IgD-negative memory B cell (primary cell): ENCODE measurements at regions not wholly inside any gene's neighbourhood (a gene's known extent, or its start where the extent isn't known, plus 50 kb on each side); places are given as distances from the start of the nearest gene placed in this dataset.

ENCODE experiments used
- H3K27ac Mint-ChIP-seq, 3 donors: one replicate each; pipeline ENCODE4 v1.8.0; 2020 to 2022; ENCODE audit warnings: mild to moderate bottlenecking in 3 of 3, mixed read lengths in 3 of 3, moderate library complexity in 1 of 3
- H3K27me3 Mint-ChIP-seq: one replicate; pipeline ENCODE4 v1.8.0; 2021; ENCODE audit warnings: mixed read lengths
- H3K36me3 Mint-ChIP-seq: one replicate; pipeline ENCODE4 v1.8.0; 2020; ENCODE audit warnings: mild to moderate bottlenecking, mixed read lengths
- H3K4me1 Mint-ChIP-seq, 3 donors: one replicate each; pipeline ENCODE4 v1.8.0; 2020 to 2022; ENCODE audit warnings: mixed read lengths in 3 of 3, mild to moderate bottlenecking in 1 of 3
- H3K4me3 Mint-ChIP-seq, 4 donors: one replicate each; pipeline ENCODE4 v1.8.0; 2020 to 2022; ENCODE audit warnings: mild to moderate bottlenecking in 4 of 4, mixed read lengths in 4 of 4, moderate library complexity in 3 of 4
- H3K9me3 Mint-ChIP-seq, 3 donors: one replicate each; pipeline ENCODE4 v1.8.0; 2020 to 2021; ENCODE audit warnings: mixed read lengths in 3 of 3, mild to moderate bottlenecking in 1 of 3

- Mint-ChIP-seq H3K4me1 (no peaks in the 10 kb centered on the region), H3K27ac (no peak overlapping the region), H3K36me3 (no peaks in the 10 kb centered on the region), H3K9me3 (peaks cover 0 to 9% (median 0%) of the 10 kb centered on the region in 3 donors), H3K4me3 (no peak overlapping the region), H3K27me3 (peaks cover 1% of the 10 kb centered on the region)
Measured at GRCh38 chr16:13554005-13554404, 365.9 kb upstream of the ERCC4 start.

- Mint-ChIP-seq H3K27ac (no peak overlapping the region), H3K27me3 (peaks cover 1% of the 10 kb centered on the region), H3K9me3 (peaks cover 0 to 9% (median 0%) of the 10 kb centered on the region in 3 donors), H3K4me3 (no peak overlapping the region), H3K36me3 (no peaks in the 10 kb centered on the region), H3K4me1 (no peaks in the 10 kb centered on the region)
Measured at GRCh38 chr16:13554643-13555042, 365.3 kb upstream of the ERCC4 start.

- Mint-ChIP-seq H3K9me3 (peaks cover 0 to 5% (median 0%) of the 10 kb centered on the region in 3 donors), H3K27me3 (peaks cover 1% of the 10 kb centered on the region), H3K36me3 (no peaks in the 10 kb centered on the region), H3K4me3 (no peak overlapping the region), H3K4me1 (no peaks in the 10 kb centered on the region), H3K27ac (no peak overlapping the region)
Measured at GRCh38 chr16:13557418-13557817, 362.5 kb upstream of the ERCC4 start.

GRCh38 chr16:13558752-13559151 lies 361.2 kb upstream of the ERCC4 start:
- Mint-ChIP-seq H3K27me3 (peaks cover 1% of the 10 kb centered on the region), H3K9me3 (peaks cover 0 to 3% (median 0%) of the 10 kb centered on the region in 3 donors), H3K36me3 (no peaks in the 10 kb centered on the region), H3K4me1 (no peaks in the 10 kb centered on the region), H3K27ac (no peak overlapping the region), H3K4me3 (no peak overlapping the region)

GRCh38 chr16:13559624-13560023 lies 360.3 kb upstream of the ERCC4 start:
- H3K9me3 Mint-ChIP-seq = peaks cover 0 to 3% (median 0%) of the 10 kb centered on the region in 3 donors
- no peaks in the 10 kb centered on the region for H3K4me1 Mint-ChIP-seq
- peaks cover 1% of the 10 kb centered on the region for H3K27me3 Mint-ChIP-seq
- H3K4me3 Mint-ChIP-seq = no peak overlapping the region
- no peaks in the 10 kb centered on the region for H3K36me3 Mint-ChIP-seq
- H3K27ac Mint-ChIP-seq = no peak overlapping the region

GRCh38 chr16:13560151-13560550 lies 359.8 kb upstream of the ERCC4 start:
- Mint-ChIP-seq H3K27ac (no peak overlapping the region), H3K27me3 (peaks cover 1% of the 10 kb centered on the region), H3K4me3 (no peak overlapping the region), H3K4me1 (no peaks in the 10 kb centered on the region), H3K36me3 (no peaks in the 10 kb centered on the region), H3K9me3 (peaks cover 0 to 3% (median 0%) of the 10 kb centered on the region in 3 donors)

- H3K4me1 Mint-ChIP-seq = no peaks in the 10 kb centered on the region
- no peaks in the 10 kb centered on the region for H3K9me3 Mint-ChIP-seq
- no peak overlapping the region for H3K27ac Mint-ChIP-seq
- H3K36me3 Mint-ChIP-seq = no peaks in the 10 kb centered on the region
- H3K4me3 Mint-ChIP-seq = no peak overlapping the region
- H3K27me3 Mint-ChIP-seq = no peaks in the 10 kb centered on the region
Measured at GRCh38 chr16:13561291-13562070, 358.5 kb upstream of the ERCC4 start.

- Mint-ChIP-seq H3K27me3 (no peaks in the 10 kb centered on the region), H3K4me3 (no peak overlapping the region), H3K4me1 (peaks cover 0 to 2% (median 0%) of the 10 kb centered on the region in 3 donors), H3K9me3 (no peaks in the 10 kb centered on the region), H3K36me3 (no peaks in the 10 kb centered on the region), H3K27ac (no peak overlapping the region)
Measured at GRCh38 chr16:13568803-13569202, 351.2 kb upstream of the ERCC4 start.

GRCh38 chr16:13569986-13570385 lies 350.0 kb upstream of the ERCC4 start:
- Mint-ChIP-seq H3K36me3 (no peaks in the 10 kb centered on the region), H3K4me1 (peaks cover 0 to 2% (median 0%) of the 10 kb centered on the region in 3 donors), H3K27me3 (no peaks in the 10 kb centered on the region)

GRCh38 chr16:13571036-13571435 lies 348.9 kb upstream of the ERCC4 start:
- Mint-ChIP-seq H3K36me3 (no peaks in the 10 kb centered on the region), H3K27me3 (peaks cover 1% of the 10 kb centered on the region), H3K4me1 (peaks cover 0 to 2% (median 0%) of the 10 kb centered on the region in 3 donors), H3K4me3 (no peak overlapping the region), H3K9me3 (peaks cover 0 to 4% (median 2%) of the 10 kb centered on the region in 3 donors), H3K27ac (no peak overlapping the region)

More at GRCh38 chr16:13569986-13570385, 350.0 kb upstream of the ERCC4 start:
- H3K27ac Mint-ChIP-seq = no peak overlapping the region
- peaks cover 0 to under 1% (median 0%) of the 10 kb centered on the region in 3 donors for H3K9me3 Mint-ChIP-seq
- no peak overlapping the region for H3K4me3 Mint-ChIP-seq

- H3K27me3 Mint-ChIP-seq = peaks cover 1% of the 10 kb centered on the region
- H3K9me3 Mint-ChIP-seq = peaks cover 0 to 7% (median 4%) of the 10 kb centered on the region in 3 donors
- H3K4me1 Mint-ChIP-seq = no peaks in the 10 kb centered on the region
- peaks cover 2% of the 10 kb centered on the region for H3K36me3 Mint-ChIP-seq
- H3K27ac Mint-ChIP-seq = no peak overlapping the region
- H3K4me3 Mint-ChIP-seq = no peak overlapping the region
Measured at GRCh38 chr16:13573903-13574302, 346.1 kb upstream of the ERCC4 start.

- no peaks in the 10 kb centered on the region for H3K27me3 Mint-ChIP-seq
- no peaks in the 10 kb centered on the region for H3K36me3 Mint-ChIP-seq
- H3K4me3 Mint-ChIP-seq = no peak overlapping the region
Measured at GRCh38 chr16:13586051-13586450, 333.9 kb upstream of the ERCC4 start.

GRCh38 chr16:13587181-13587580 lies 332.8 kb upstream of the ERCC4 start:
- no peak overlapping the region for H3K4me3 Mint-ChIP-seq
- H3K36me3 Mint-ChIP-seq = no peaks in the 10 kb centered on the region
- no peaks in the 10 kb centered on the region for H3K27me3 Mint-ChIP-seq
- no peaks in the 10 kb centered on the region for H3K4me1 Mint-ChIP-seq
- H3K27ac Mint-ChIP-seq = no peak overlapping the region
- peaks cover 0 to 4% (median 0%) of the 10 kb centered on the region in 3 donors for H3K9me3 Mint-ChIP-seq

More at GRCh38 chr16:13586051-13586450, 333.9 kb upstream of the ERCC4 start:
- no peaks in the 10 kb centered on the region for H3K4me1 Mint-ChIP-seq
- peaks cover 0 to 4% (median 0%) of the 10 kb centered on the region in 3 donors for H3K9me3 Mint-ChIP-seq
- no peak overlapping the region for H3K27ac Mint-ChIP-seq

- no peak overlapping the region for H3K27ac Mint-ChIP-seq
- no peaks in the 10 kb centered on the region for H3K36me3 Mint-ChIP-seq
- H3K9me3 Mint-ChIP-seq = peaks cover 0 to 7% (median 3%) of the 10 kb centered on the region in 3 donors
- peak overlapping the region in 1 of 4 donors; percentile 50 for H3K4me3 Mint-ChIP-seq
- H3K27me3 Mint-ChIP-seq = no peaks in the 10 kb centered on the region
- no peaks in the 10 kb centered on the region for H3K4me1 Mint-ChIP-seq
Measured at GRCh38 chr16:13594823-13595222, 325.1 kb upstream of the ERCC4 start.

GRCh38 chr16:13606804-13607203 lies 313.1 kb upstream of the ERCC4 start:
- Mint-ChIP-seq H3K4me3 (no peak overlapping the region), H3K9me3 (peaks cover 1 to 7% (median 3%) of the 10 kb centered on the region in 3 donors), H3K4me1 (peaks cover 0 to 2% (median 0%) of the 10 kb centered on the region in 3 donors), H3K36me3 (no peaks in the 10 kb centered on the region), H3K27ac (no peak overlapping the region), H3K27me3 (no peaks in the 10 kb centered on the region)

- no peaks in the 10 kb centered on the region for H3K36me3 Mint-ChIP-seq
- peaks cover 0 to 2% (median 0%) of the 10 kb centered on the region in 3 donors for H3K4me1 Mint-ChIP-seq
- H3K27ac Mint-ChIP-seq = no peak overlapping the region
Measured at GRCh38 chr16:13607289-13607688, 312.7 kb upstream of the ERCC4 start.

More at GRCh38 chr16:13607289-13607688, 312.7 kb upstream of the ERCC4 start:
- Mint-ChIP-seq H3K9me3 (peaks cover 1 to 7% (median 3%) of the 10 kb centered on the region in 3 donors), H3K4me3 (no peak overlapping the region), H3K27me3 (no peaks in the 10 kb centered on the region)
